WI38 (cell line): ENCODE measurements at regions not wholly inside any gene's neighbourhood (a gene's known extent, or its start where the extent isn't known, plus 50 kb on each side); places are given as distances from the start of the nearest gene placed in this dataset.

Experiments
- H3K4me3 ChIP-seq: 2 replicates; pipeline ENCODE4 v1.5.1; 2011; ENCODE audit warnings: low read depth, mild to moderate bottlenecking, control low read depth, low read length
- CTCF ChIP-seq: IDR thresholded peaks from 2 replicates; pipeline ENCODE4 v1.5.1; 2012; ENCODE audit warnings: low read depth, mild to moderate bottlenecking, control low read depth, low read length

GRCh38 chr18:38551881-38552280 lies 986.3 kb upstream of the CELF4 start:
- H3K4me3 ChIP-seq = no peak overlapping the region
- no peak for TF ChIP-seq CTCF

GRCh38 chr18:38545071-38545470 lies 979.5 kb upstream of the CELF4 start:
- TF ChIP-seq CTCF = no peak

GRCh38 chr18:38539856-38540255 lies 974.3 kb upstream of the CELF4 start:
- H3K4me3 ChIP-seq = no peak overlapping the region
- no peak for TF ChIP-seq CTCF

More at GRCh38 chr18:38545071-38545470, 979.5 kb upstream of the CELF4 start:
- no peak overlapping the region for H3K4me3 ChIP-seq

GRCh38 chr18:38539371-38539770 lies 973.8 kb upstream of the CELF4 start:
- TF ChIP-seq CTCF = no peak
- no peak overlapping the region for H3K4me3 ChIP-seq

- no peak for TF ChIP-seq CTCF
- H3K4me3 ChIP-seq = no peak overlapping the region
Measured at GRCh38 chr18:38534073-38534472, 968.5 kb upstream of the CELF4 start.

- TF ChIP-seq CTCF = no peak
- H3K4me3 ChIP-seq = no peak overlapping the region
Measured at GRCh38 chr18:38526922-38527321, 961.3 kb upstream of the CELF4 start.

- TF ChIP-seq CTCF = no peak
- no peak overlapping the region for H3K4me3 ChIP-seq
Measured at GRCh38 chr18:38525039-38525438, 959.4 kb upstream of the CELF4 start.
